Hematopoietic multipotent progenitor cell treated with erythropoietin and hydrocortisone succinate and interleukin-3 and kit ligand, for 6 days (in vitro differentiated cells): ENCODE measurements at regions not wholly inside any gene's neighbourhood (a gene's known extent, or its start where the extent isn't known, plus 50 kb on each side); places are given as distances from the start of the nearest gene placed in this dataset.
A peak's percentile ranks its signal among the peaks of the same experiment; 100 is the strongest.
"Not testable (repeated sequence)": the region's sequence is repeated elsewhere in the genome, so short reads cannot be mapped to it uniquely, and the experiment has no call there.

Experiments
- DNase-seq: peaks from one replicate; pipeline ENCODE4 v3.0.0-alpha.2; 2015

GRCh38 chr7:125445836-125446235 lies 516.2 kb upstream of the POT1 start:
- DNase-seq = no peak

DNA sequence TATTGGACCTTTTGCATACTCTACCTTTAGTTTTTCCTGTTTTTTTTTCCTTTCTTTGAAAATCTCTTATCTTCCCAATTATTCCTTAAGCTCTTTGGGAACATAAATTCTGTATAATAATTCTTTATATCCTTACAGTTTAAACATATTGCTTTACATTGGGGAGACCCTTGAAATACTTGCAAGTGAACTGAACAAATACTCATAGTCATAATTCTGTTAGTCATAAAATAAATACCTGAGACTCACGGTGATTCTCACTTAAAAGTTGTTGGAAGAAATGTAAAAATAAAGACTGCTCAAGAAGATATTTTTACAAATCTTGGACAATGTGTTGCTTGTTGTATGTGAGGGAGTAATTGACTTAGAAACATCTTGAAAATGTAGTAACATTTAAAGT lies 515.2 kb upstream of the POT1 start:
- no peak for DNase-seq

GRCh38 chr7:125436220-125436619 lies 506.6 kb upstream of the POT1 start:
- DNase-seq = no peak

GRCh38 chr7:125431349-125431748 lies 501.7 kb upstream of the POT1 start:
- DNase-seq = no peak

GRCh38 chr7:125430013-125430412 lies 500.4 kb upstream of the POT1 start:
- DNase-seq = no peak

- no peak for DNase-seq
These were observed 498.1 kb upstream of the POT1 start for GRCh38 chr7:125427676-125428075.

- DNase-seq = peak; percentile 50
These were observed 495.9 kb upstream of the POT1 start for GRCh38 chr7:125425506-125425905.

- DNase-seq = no peak
These were observed 495.1 kb upstream of the POT1 start for GRCh38 chr7:125424721-125425120.

GRCh38 chr7:125423458-125424155 lies 494.0 kb upstream of the POT1 start:
- DNase-seq = peak; percentile 74

- not testable (repeated sequence) for DNase-seq
These were observed 491.8 kb upstream of the POT1 start for GRCh38 chr7:125421407-125421806.

DNA sequence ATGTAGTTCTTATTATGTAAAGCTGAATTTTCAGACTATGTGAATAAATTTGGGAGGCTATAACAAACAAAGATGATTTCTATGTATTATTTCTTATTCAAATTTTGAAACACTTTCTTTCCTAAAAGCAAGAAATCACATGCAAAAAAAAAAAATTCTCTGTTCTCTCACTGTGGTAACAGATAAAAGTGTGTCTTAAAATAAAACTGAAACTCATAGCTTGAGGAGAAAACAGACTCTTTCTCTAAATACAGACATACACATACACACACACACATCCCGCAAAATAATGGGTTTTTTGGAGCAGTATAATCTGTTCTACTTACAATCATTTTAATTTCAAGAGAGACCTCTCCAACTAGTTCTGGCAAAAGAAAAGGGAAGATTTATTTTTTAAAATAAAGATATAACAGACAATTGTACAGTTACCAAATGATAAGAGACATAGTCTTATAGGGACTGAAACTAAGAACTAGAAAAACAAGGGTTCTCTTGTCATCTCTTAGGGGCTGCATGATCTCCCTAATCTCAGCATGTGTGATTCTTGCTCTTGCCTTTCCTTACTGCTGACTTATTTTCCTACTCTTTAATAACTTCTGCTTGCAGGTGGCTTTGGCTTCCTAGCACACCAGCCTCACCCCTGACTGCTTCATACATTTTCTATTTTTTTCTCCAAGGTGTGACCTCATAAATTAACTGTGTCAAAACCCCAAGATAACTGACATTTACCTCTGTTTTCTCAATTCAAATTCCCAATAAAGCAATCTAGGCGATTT lies 483.5 kb upstream of the POT1 start:
- DNase-seq = no peak

DNA sequence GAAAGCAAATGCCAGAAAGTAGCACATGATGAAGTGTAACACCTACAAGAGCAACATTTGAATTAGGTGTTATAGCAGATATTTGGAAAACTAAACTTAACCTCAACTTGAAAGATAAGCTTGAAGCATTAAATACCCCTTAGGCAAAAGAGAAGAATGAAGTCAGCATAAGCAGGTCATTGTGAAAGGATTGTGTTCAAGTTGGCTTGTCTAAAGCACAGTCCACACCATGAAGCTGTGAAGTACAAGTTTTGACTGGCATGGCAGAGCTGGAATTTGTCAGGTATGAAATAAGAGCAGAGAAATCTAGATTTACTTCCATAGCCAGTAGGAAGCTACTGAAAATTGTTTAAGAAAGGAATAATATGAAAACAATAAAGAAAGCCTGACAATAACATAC lies 480.3 kb upstream of the POT1 start:
- no peak for DNase-seq

- DNase-seq = no peak
These were observed 476.5 kb upstream of the POT1 start for GRCh38 chr7:125406111-125406510.

DNA sequence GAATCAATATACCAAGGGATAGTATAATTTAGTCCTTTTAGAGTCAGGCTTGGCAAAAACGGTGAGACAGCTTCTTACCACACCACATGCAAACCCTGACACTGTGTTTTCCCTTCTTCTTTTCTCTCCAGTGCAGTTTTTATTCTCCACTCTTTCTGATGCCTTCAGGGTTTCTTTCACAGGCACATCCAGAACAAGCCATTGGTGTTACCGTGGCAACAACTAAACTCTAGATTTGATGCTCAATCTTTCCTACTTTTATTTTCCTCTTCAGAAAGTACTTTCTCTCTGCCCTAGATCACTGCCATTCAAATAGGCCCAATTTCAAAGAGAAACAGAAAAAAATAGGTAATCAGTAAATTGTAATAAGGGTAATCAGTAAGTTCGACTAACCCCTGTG lies 469.8 kb upstream of the POT1 start:
- no peak for DNase-seq

- DNase-seq = peak; percentile 88
These were observed 467.0 kb upstream of the POT1 start for GRCh38 chr7:125396466-125397151.

GRCh38 chr7:125391921-125392320 lies 462.3 kb upstream of the POT1 start:
- DNase-seq = peak; percentile 51

DNA sequence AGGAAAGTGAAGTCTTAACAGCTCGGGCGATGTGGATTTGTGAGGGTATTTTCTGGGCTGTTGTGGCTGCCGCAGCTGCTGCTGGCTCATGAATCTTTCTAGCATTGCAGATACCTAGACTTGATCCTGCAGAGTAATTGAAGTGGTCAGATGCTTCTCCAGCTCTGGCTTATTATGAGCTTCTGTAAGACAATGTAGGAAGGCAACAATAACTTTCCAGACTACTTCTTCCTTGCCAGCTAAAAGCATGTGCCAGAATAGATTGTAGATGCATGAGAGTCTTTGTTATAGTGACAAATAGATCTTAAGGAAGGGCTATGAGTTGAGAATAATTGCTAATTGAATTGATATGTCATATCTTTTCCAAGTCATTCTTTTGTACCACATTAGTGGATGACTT lies 461.4 kb upstream of the POT1 start:
- no peak for DNase-seq

DNA sequence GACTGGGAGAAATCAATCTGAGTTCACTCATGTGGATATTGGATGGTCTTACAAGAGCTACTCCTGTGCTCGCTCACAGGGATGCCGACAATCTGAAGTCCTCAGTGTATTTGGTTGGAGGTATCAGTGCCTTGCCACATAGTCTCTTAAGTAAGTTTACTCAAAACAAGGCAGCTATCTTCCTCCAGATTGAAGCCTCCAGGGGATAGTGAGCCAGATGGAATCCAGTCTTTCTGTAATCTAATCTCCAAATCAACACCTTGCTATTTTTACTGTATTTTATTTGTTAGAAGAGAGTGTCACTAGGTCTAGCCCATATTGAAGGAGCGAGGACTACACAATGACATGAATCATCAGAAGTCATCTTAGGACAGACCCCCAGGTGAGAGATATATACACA lies 456.6 kb upstream of the POT1 start:
- DNase-seq = no peak

DNA sequence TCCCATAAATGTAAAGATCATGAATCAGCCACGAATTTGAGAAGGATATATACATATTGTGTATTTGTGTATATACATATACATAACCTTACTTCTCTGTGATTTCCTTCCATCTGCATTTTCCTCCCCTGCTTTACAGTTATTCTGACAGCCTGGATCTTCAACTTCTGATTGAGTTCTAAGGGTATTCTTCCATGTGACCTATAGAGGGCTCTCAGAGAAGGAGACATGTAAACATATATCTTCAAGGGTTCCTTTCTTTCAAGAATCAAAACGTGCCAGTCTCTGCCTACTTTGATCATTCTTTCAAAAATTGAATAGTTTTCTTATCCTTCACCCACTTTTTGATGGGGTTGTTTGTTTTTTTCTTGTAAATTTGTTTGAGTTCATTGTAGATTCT lies 453.7 kb upstream of the POT1 start:
- DNase-seq = peak; percentile 44

DNA sequence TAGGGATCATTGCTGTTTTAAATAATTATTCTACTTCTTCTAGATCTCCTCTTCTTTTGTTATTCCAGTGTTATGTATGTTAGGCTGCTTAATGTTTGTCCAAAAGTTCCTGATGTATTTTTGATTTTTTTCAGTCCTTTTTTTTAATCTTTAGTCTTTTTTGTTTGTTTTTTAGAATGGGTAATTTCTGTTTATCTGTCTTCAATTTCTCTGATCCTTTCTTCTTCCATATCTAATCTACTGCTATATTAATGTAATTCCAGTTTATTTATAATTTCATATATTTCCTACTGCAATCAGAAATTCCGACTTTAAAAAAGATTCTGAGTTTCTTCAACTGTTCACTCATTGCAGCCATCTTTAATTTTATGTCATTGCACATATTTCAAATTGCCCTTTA lies 452.8 kb upstream of the POT1 start:
- no peak for DNase-seq

DNA sequence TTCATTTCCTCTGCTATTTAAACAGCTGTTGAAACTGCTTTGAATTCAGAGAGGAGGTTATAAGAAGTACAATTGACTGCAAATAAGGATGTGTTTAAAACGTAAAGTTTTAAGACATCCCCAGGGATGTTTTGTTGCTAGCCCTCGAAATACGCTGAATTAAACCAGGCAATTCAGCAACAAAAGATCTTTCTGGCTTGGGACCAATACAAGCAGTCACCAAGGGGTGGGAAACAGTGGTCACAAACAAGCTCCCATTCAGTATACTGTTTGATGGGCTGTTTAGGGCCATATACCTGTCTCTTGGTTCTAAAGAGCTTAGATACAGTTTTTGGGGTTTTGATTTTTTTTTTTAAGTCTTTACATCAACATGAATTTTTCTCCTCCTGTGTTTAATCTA lies 446.3 kb upstream of the POT1 start:
- DNase-seq = no peak

DNA sequence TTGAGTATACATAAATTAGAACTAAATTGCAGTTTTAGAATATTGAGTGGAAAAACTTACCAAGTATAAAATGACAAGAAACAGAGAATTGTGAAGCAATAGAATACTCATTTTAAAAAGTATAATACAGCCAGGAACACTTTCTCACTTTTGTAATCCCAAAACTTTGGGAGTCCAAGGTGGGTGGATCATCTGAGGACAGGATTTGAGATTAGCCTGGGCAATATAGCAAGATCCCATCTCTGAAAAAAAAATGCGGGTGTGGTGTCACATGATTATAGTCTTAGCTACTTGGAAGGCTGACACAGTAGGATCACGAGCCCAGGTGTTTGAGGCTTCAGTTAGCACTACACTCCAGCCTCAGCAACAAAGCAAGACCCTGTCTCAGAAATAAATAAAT lies 440.9 kb upstream of the POT1 start:
- DNase-seq = no peak

- DNase-seq = no peak
These were observed 434.2 kb upstream of the POT1 start for GRCh38 chr7:125363873-125364272.

- DNase-seq = no peak
These were observed 429.0 kb upstream of the POT1 start for GRCh38 chr7:125358551-125359167.
